ENCODE measurements at regions not wholly inside any gene's neighbourhood (a gene's known extent, or its start where the extent isn't known, plus 50 kb on each side); places are given as distances from the start of the nearest gene placed in this dataset.

- intact Hi-C loops (cut with DNase I; ENCODE audit: low total_unique reads): no loop called here
- WGBS, 2 donors: 49 to 61% methylated on average over 3 of the region's 3 CpGs
- no peak overlapping the region for H3K4me3 ChIP-seq (ENCODE audit: low read depth, poor library complexity, severe bottlenecking)
- TF ChIP-seq CTCF (IDR thresholded peaks at IDR 0.05): no peak
- TF ChIP-seq POLR2A (IDR thresholded peaks at IDR 0.05): no peak
- DNase-seq (ENCODE audit: low spot score in 2 of 2): no peak
Measured at GRCh38 chr3:191750618-191751017, 289.7 kb downstream of the PYDC2 start.

- intact Hi-C loops (cut with DNase I; ENCODE audit: low total_unique reads): no loop called here
- WGBS, 2 donors: 28 to 68% methylated on average over 3 of the region's 3 CpGs
- no peak for DNase-seq (ENCODE audit: low spot score in 2 of 2)
- TF ChIP-seq CTCF (IDR thresholded peaks at IDR 0.05): no peak
- no peak for TF ChIP-seq POLR2A (IDR thresholded peaks at IDR 0.05)
- no peak overlapping the region for H3K4me3 ChIP-seq (ENCODE audit: low read depth, poor library complexity, severe bottlenecking)
Measured at GRCh38 chr3:191753196-191753595, 292.2 kb downstream of the PYDC2 start.

- no peak for TF ChIP-seq POLR2A (IDR thresholded peaks at IDR 0.05)
- no peak overlapping the region for H3K4me3 ChIP-seq (ENCODE audit: low read depth, poor library complexity, severe bottlenecking)
- intact Hi-C loops (cut with DNase I; ENCODE audit: low total_unique reads): no loop called here
- WGBS, 2 donors: 27 to 48% methylated on average over 2 of the region's 2 CpGs
- no peak for DNase-seq (ENCODE audit: low spot score in 2 of 2)
Measured at GRCh38 chr3:191761906-191762305, 300.9 kb downstream of the PYDC2 start.

GRCh38 chr3:191762323-191762960 is 301.5 kb downstream of the PYDC2 start:
- intact Hi-C loops (cut with DNase I; ENCODE audit: low total_unique reads): no loop called here
- no peak overlapping the region for H3K4me3 ChIP-seq (ENCODE audit: low read depth, poor library complexity, severe bottlenecking)
- TF ChIP-seq POLR2A (IDR thresholded peaks at IDR 0.05) (no peak), CTCF (IDR thresholded peaks at IDR 0.05) (no peak)
- 50% methylated on average over 5 of the region's 5 CpGs for WGBS, 2 donors
- DNase-seq (ENCODE audit: low spot score in 2 of 2): no peak

- intact Hi-C loops (cut with DNase I; ENCODE audit: low total_unique reads): no loop called here
- WGBS, 2 donors: 83 to 88% methylated on average over 2 of the region's 2 CpGs
- H3K4me3 ChIP-seq (ENCODE audit: low read depth, poor library complexity, severe bottlenecking): no peak overlapping the region
- TF ChIP-seq POLR2A (IDR thresholded peaks at IDR 0.05) (no peak), CTCF (IDR thresholded peaks at IDR 0.05) (no peak)
- no peak for DNase-seq (ENCODE audit: low spot score in 2 of 2)
Measured at GRCh38 chr3:191768421-191768820, 307.5 kb downstream of the PYDC2 start.

GRCh38 chr3:191770541-191770940 is 309.6 kb downstream of the PYDC2 start:
- H3K4me3 ChIP-seq (ENCODE audit: low read depth, poor library complexity, severe bottlenecking): no peak overlapping the region
- intact Hi-C loops (cut with DNase I; ENCODE audit: low total_unique reads): no loop called here
- WGBS, 2 donors: 47 to 50% methylated on average over 1 of the region's 1 CpG

More at GRCh38 chr3:191770541-191770940, 309.6 kb downstream of the PYDC2 start:
- no peak for DNase-seq (ENCODE audit: low spot score in 2 of 2)
- TF ChIP-seq POLR2A (IDR thresholded peaks at IDR 0.05): no peak
- no peak for TF ChIP-seq CTCF (IDR thresholded peaks at IDR 0.05)

Data from lower leg skin (tissue), 4 donors.